VCaP (cell line): ENCODE measurements at regions not wholly inside any gene's neighbourhood (a gene's known extent, or its start where the extent isn't known, plus 50 kb on each side); places are given as distances from the start of the nearest gene placed in this dataset.
"Not testable (repeated sequence)": the region's sequence is repeated elsewhere in the genome, so short reads cannot be mapped to it uniquely, and the experiment has no call there.

Experiments used
- H3K27ac ChIP-seq: fragments of 450-650 bp; 2 replicates; pipeline ENCODE4 v1.5.1; 2017
- CTCF ChIP-seq: fragments of 450-650 bp; conservative IDR thresholded peaks from 2 replicates; pipeline ENCODE4 v1.5.1; 2017; ENCODE audit warnings: mild to moderate bottlenecking, moderate library complexity

GRCh38 chr5:119694284-119694683 lies 64.9 kb downstream of the FAM170A start:
- TF ChIP-seq CTCF, result no peak
- H3K27ac ChIP-seq, result no peak overlapping the region

- TF ChIP-seq CTCF, result no peak
- H3K27ac ChIP-seq, result no peak overlapping the region
Measured at GRCh38 chr5:119706049-119706448, 76.7 kb downstream of the FAM170A start.

GRCh38 chr5:119708076-119708790 lies 78.9 kb downstream of the FAM170A start:
- TF ChIP-seq CTCF, result no peak
- H3K27ac ChIP-seq, result no peak overlapping the region

- H3K27ac ChIP-seq, result no peak overlapping the region
- TF ChIP-seq CTCF, result no peak
Measured at GRCh38 chr5:119721775-119722174, 92.4 kb downstream of the FAM170A start.

GRCh38 chr5:119725291-119725690 lies 95.9 kb downstream of the FAM170A start:
- H3K27ac ChIP-seq, result not testable (repeated sequence)

- TF ChIP-seq CTCF, result no peak
- H3K27ac ChIP-seq, result no peak overlapping the region
Measured at GRCh38 chr5:119726544-119726943, 97.2 kb downstream of the FAM170A start.

- TF ChIP-seq CTCF, result no peak
- H3K27ac ChIP-seq, result no peak overlapping the region
Measured at GRCh38 chr5:119740225-119740624, 110.9 kb downstream of the FAM170A start.

GRCh38 chr5:119741691-119742090 lies 112.3 kb downstream of the FAM170A start:
- no peak overlapping the region for H3K27ac ChIP-seq
- TF ChIP-seq CTCF, result no peak
